GM19468 (cell line): ENCODE measurements at regions not wholly inside any gene's neighbourhood (a gene's known extent, or its start where the extent isn't known, plus 50 kb on each side); places are given as distances from the start of the nearest gene placed in this dataset.

Experiments used
- ATAC-seq: cut with Tn5 transposase; IDR thresholded peaks from one replicate; pipeline ENCODE4 v1.9.1; 2021; ENCODE audit warnings: mild to moderate bottlenecking, moderate library complexity, moderate number of reproducible peaks; ENCODE audit not compliant: unreplicated experiment; ENCODE audit errors: extremely low read depth

GRCh38 chr5:33273985-33274384 is 166.8 kb upstream of the TARS1 start:
- ATAC-seq = no peak

GRCh38 chr5:33275391-33275790 is 165.4 kb upstream of the TARS1 start:
- no peak for ATAC-seq

GRCh38 chr5:33275921-33276627 is 164.7 kb upstream of the TARS1 start:
- ATAC-seq = no peak

GRCh38 chr5:33276628-33276950 is 164.2 kb upstream of the TARS1 start:
- no peak for ATAC-seq

DNA sequence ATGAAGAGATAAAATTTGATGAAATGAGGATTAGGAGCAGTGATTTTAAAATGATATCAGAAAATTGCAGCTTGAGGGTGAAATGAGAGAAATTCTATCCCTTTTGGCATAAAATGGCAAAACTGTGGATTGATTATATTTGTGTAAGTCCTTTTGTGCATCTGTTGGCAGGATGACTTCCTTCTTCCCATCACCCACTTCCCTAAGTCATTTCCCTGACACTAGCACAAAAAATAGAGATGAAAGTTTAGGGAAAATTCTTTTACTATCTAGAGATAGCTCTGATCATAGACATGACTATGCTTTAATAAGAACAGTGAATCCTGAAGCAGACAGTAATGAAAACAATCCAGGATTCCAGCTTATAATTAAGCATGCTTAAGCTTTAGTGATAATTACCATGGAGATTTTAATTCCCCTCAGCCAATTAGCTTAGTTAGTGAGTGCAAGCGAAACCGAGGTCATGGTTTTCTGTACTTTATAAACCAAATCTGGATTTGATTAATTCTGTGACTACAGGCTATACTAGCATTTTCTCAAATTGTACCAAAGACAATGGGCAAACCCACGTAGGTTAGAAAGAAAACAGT is 163.6 kb upstream of the TARS1 start:
- ATAC-seq = no peak

DNA sequence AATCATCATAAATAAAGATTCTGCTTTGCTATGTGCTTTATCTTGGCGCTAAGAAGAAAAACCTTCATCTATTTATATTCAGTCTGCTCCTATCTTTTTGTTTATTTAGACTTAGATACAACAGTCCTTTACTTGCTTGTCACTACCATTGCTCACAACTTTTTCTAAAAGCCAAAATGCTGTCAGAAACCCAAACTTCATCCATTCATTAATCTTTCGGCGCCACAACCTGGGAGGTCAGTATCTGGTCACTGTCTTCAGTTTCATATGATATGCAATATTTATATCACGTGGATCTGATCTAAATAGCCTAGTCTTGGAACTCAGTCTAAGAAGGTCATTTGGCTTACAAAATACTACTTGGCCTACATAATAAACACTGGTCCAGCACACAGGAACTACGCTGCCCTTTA is 159.3 kb upstream of the TARS1 start:
- no peak for ATAC-seq

GRCh38 chr5:33282157-33282556 is 158.6 kb upstream of the TARS1 start:
- no peak for ATAC-seq

DNA sequence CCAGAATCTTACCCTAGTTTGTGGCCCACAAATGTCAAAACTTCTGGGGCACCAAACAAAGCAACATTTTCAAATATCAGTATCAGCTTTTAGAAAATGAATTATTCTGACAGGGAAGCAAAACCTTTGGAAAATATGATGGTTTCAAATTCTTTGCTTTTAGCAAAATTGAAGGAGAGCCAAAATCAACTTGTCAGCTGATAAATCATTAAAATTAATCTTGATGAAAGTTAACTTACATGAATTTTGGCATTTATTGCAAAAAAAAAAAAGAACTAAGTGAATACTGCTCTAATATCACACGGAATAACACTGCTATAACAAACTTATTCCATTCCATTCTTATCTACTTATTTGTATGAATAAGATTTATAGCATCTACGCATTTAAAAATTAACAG is 158.1 kb upstream of the TARS1 start:
- ATAC-seq = no peak

- ATAC-seq = no peak
These were observed 157.5 kb upstream of the TARS1 start for GRCh38 chr5:33283243-33283642.

DNA sequence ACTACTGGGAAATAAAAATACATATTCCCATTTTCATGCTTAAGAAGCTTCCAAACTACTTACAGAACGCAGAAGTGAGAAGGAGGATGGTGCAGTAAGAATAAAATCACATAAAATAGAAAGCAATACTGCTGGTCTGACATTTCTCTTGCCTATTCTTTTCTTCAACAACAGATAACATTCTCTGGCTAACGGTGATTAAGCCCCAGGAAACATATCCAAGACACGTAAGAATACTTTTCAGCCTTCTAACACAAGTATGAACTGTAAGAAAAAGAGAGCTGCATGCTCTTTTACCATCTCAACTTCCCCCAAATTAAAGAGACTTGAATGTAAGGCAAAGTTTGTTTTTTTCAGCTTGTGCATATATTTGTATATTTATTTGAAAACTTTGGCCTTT is 156.1 kb upstream of the TARS1 start:
- ATAC-seq = no peak

DNA sequence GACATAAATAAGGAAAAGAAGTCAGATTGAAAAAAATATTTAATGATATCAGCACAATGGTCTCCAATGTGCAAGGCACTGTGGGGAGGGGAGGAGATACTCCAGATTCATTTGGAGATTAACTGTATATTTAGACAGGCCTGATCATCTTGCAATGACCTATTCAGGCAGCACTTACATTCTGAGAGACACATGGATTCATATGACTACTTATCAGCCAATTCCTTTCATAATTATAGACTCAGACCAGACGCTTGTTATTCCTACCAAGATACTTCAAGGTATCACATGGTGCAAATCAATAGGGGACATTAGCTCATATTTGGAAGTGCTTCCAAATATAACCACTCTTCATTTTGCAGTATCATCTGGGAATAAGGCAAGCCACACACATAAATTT is 153.5 kb upstream of the TARS1 start:
- ATAC-seq = no peak

GRCh38 chr5:33291216-33292000 is 149.4 kb upstream of the TARS1 start:
- no peak for ATAC-seq

- no peak for ATAC-seq
These were observed 143.0 kb upstream of the TARS1 start for GRCh38 chr5:33297760-33298216.

DNA sequence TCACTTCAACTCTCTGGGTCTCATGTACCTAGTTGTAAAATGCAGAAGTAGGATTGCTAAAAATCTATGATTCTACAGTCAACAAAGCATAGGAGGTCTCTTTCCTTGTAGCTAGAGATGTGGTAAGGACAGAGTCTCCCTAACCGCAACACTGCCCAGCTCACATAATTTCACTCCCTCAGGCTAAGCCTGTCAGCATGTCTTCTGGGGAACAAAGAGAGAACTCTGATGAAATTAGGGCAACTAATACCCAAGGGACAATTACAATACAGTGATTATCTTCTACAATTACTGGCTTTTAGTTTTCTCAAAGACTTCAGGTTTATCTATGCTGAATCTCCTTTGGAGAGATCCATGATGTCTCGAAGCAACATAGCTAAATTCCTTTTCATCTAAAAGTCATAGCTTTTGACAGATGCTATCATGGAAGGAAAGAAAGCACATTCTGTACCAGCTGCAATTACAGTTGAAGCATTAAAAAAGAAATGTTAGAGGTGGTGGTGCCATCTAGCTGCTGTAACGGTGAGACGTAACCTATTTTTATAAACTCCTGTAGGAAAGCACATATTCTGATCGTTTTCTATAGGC is 141.1 kb upstream of the TARS1 start:
- no peak for ATAC-seq

DNA sequence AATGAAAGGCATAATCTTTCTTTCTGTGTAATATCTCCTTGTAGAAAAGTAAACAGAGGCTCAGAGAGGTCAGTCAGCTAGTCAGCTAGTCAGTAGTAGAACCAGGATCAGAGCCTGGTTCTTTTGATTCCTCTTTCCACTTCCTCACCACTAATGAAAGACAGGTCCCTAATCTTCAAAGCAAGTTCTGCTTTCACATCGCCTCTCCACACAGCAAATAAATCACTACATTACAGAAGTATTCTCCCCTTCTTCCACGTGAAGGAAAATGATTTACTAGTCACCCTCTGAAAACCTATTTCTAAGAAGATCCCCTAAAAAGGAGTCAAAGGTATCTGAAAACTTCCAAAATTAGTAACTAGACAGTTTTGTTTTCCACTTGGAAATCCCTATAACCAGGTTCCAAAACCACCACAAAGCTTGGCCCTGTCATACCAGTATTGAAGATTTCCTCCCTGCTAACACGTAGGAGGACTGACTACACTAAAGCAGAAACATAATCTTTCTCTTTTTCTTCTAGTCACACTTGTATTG is 140.5 kb upstream of the TARS1 start:
- peak; percentile 70 for ATAC-seq

GRCh38 chr5:33303579-33304095 is 137.1 kb upstream of the TARS1 start:
- no peak for ATAC-seq

DNA sequence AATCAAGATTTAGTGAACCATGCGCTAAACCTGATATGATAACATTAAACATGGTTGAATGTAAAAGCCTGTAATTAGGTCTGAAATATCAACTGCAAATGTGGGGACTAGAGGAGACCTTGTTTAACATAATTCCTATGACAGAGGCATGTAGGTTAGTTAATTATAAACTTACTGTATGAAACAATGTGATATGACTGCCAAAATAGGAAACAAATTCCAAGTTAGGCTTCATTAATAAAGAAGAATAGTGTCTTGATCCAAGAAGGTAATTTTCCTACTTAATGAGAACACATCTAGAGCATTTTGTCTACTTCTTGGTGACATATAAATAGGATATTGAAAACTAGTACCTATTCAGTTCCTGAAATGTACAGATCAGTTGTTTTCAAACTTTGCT is 136.2 kb upstream of the TARS1 start:
- no peak for ATAC-seq

- no peak for ATAC-seq
These were observed 135.2 kb upstream of the TARS1 start for GRCh38 chr5:33305572-33305971.

DNA sequence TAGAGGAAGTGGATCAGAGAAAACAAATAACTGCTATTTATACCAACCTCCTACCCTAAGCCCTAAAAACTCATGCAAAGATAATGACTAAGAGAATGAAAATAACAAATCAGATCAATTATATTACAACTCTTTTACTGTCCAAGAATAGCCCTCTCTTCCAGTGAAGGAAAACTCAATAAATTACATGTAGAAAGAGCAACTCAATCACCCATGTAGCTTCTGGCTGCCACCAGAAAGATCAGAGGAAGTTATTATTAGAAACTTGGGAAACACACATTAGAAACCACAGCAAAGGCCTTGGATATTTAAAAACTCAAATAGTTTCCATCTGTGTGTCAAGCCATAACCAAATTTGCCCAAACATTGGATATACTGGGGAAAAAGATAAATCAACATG is 134.0 kb upstream of the TARS1 start:
- ATAC-seq = no peak

DNA sequence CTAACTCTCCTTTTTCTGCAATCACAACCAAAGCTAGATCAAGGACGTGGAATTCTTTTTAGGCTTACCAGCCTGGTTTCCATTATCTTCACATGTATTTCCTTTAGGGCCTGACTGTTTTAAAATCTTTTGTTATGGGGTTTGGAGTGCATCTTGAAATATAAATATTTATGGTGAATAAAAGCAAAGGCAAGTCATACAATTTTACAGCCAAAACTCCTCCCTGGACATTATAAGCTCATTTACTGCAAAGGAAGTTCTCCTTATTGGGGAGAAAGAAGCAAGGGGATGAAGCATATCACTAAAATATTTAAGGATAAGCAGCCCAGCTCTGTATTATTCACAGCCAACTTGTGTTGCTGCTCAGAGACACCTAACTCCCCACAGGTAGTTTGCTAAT is 132.2 kb upstream of the TARS1 start:
- ATAC-seq = no peak

DNA sequence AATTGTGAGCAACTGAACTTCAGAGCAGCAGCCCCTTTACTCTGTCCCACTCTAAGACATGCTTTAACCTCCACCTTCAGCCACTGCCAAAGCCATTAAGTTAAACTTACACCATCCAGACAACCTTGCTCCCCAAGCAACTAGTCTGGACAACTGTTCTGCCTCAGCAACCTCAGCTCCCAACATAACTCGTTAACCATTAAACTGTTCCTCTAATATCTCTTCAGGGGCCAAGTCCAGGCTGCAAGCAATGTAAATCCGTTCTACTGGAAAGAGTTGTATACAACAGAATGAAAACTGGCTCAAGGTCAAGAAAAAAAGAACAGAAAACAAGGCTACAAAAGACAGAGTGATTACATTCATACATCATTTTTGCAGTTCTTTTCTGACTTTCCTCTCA is 131.7 kb upstream of the TARS1 start:
- no peak for ATAC-seq
